ENCODE measurements at regions not wholly inside any gene's neighbourhood (a gene's known extent, or its start where the extent isn't known, plus 50 kb on each side); places are given as distances from the start of the nearest gene placed in this dataset.

DNA sequence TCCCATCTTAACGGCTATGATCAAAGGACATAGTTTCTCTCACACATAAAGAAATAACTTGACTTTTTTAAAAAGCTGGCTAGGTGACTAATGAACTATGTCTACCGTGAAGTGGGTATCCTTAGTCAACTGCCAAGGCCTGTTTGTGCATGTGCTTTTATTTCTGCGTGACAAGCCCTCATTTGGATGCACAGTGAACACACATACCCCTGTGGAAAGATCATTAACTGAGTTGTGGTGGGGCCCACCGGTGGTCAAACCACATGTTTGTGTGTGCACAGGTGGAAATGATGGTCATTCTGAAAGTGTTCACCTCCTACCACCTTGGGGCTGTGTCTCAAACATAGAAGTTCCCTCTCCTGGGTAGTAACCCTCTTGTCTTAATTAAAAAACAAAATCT lies 256.1 kb upstream of the SALL1 start:
- Mint-ChIP-seq H3K9me3 (no peaks in the 10 kb centered on the region), H3K36me3 (ENCODE audit: low read depth) (no peaks in the 10 kb centered on the region), H3K4me1 (ENCODE audit: low read depth) (peaks cover 51% of the 10 kb centered on the region), H3K27me3 (ENCODE audit: insufficient read depth) (peaks cover 3% of the 10 kb centered on the region), H3K4me3 (no peak overlapping the region), H3K27ac (no peak overlapping the region)
- no peak for DNase-seq
- TF ChIP-seq, protein P1, sequence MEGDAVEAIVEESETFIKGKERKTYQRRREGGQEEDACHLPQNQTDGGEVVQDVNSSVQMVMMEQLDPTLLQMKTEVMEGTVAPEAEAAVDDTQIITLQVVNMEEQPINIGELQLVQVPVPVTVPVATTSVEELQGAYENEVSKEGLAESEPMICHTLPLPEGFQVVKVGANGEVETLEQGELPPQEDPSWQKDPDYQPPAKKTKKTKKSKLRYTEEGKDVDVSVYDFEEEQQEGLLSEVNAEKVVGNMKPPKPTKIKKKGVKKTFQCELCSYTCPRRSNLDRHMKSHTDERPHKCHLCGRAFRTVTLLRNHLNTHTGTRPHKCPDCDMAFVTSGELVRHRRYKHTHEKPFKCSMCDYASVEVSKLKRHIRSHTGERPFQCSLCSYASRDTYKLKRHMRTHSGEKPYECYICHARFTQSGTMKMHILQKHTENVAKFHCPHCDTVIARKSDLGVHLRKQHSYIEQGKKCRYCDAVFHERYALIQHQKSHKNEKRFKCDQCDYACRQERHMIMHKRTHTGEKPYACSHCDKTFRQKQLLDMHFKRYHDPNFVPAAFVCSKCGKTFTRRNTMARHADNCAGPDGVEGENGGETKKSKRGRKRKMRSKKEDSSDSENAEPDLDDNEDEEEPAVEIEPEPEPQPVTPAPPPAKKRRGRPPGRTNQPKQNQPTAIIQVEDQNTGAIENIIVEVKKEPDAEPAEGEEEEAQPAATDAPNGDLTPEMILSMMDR (IDR thresholded peaks at IDR 0.05) = no peak

DNA sequence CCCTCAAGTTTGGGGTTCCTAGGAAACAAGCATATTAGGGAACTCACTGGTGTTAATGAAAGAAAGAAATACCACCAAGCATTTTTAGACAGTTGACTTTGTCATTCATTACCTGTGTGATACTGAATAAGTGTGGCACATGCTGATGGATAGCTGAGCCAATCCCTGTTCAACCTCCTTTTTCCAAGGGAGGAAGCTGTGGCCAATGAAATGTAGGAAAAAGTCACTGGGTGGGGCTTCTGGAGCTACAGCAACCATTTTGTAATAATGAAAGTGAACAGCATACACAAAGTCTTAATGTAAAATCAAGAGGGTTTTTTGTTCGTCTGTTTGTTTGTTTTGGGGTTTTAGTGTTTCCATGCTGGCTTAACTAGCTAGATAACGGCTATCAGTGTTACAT lies 254.3 kb upstream of the SALL1 start:
- peaks cover 9% of the 10 kb centered on the region; the same call in 1 of the 2 replicates for H3K36me3 Mint-ChIP-seq (ENCODE audit: low read depth)
- no peak for DNase-seq
- no peak overlapping the region for H3K4me3 Mint-ChIP-seq
- H3K27ac Mint-ChIP-seq = no peak overlapping the region
- no peaks in the 10 kb centered on the region; the same call in 1 of the 2 replicates for H3K27me3 Mint-ChIP-seq (ENCODE audit: insufficient read depth)
- H3K4me1 Mint-ChIP-seq (ENCODE audit: low read depth) = peaks cover 56% of the 10 kb centered on the region
- TF ChIP-seq, protein P1 (IDR thresholded peaks at IDR 0.05) = no peak
- H3K9me3 Mint-ChIP-seq = no peaks in the 10 kb centered on the region

DNA sequence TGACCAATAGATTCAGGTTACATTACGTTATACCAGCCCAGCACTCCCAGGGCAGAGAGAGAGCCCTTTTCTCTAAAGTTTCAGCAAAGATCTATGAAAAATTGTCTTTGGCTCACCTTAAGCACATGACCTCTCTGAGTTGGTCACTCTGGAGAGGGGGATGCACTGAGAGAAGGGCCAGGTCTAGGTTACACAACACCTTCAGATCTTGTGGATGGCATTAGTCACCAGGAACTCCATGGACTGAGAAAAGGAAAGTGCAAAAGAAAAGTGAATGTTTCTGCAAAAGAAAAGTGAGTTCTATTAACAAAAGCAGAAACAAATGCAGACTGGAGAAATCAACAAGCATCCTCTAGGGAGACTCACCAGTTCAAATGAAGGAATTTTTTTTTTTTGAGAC lies 253.3 kb upstream of the SALL1 start:
- H3K27ac Mint-ChIP-seq = no peak overlapping the region
- no peak for DNase-seq
- peaks cover 9% of the 10 kb centered on the region; the same call in 1 of the 2 replicates for H3K36me3 Mint-ChIP-seq (ENCODE audit: low read depth)
- H3K4me1 Mint-ChIP-seq (ENCODE audit: low read depth) = peaks cover 51% of the 10 kb centered on the region
- no peak overlapping the region for H3K4me3 Mint-ChIP-seq
- TF ChIP-seq, protein P1 (IDR thresholded peaks at IDR 0.05) = no peak
- no peaks in the 10 kb centered on the region; the same call in 1 of the 2 replicates for H3K27me3 Mint-ChIP-seq (ENCODE audit: insufficient read depth)
- H3K9me3 Mint-ChIP-seq = no peaks in the 10 kb centered on the region

DNA sequence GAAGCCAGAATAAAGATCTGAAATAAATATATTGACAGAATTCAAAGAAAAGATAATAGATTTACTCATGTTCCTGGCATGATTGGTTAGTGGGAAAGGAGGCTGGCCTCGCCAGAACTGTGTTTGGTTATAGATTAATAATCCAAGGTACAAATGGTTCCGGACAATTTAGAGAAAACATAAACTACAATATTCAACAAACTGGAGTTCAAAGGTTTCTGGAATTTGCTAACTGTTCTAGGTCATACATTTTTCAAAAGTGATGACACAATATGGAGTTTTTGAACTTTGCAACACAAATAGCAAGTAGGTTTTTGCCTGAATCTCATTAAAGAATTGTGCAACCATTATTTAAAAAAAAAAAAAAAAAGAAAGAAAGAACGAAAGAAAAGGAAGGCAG lies 251.7 kb upstream of the SALL1 start:
- H3K36me3 Mint-ChIP-seq (ENCODE audit: low read depth) = peaks cover 9% of the 10 kb centered on the region; the same call in 1 of the 2 replicates
- H3K27me3 Mint-ChIP-seq (ENCODE audit: insufficient read depth) = peaks cover 3% of the 10 kb centered on the region; the same call in 1 of the 2 replicates
- H3K27ac Mint-ChIP-seq = no peak overlapping the region
- DNase-seq = no peak
- no peaks in the 10 kb centered on the region for H3K9me3 Mint-ChIP-seq
- no peak overlapping the region for H3K4me3 Mint-ChIP-seq
- TF ChIP-seq, protein P1 (IDR thresholded peaks at IDR 0.05) = no peak
- H3K4me1 Mint-ChIP-seq (ENCODE audit: low read depth) = peaks cover 35% of the 10 kb centered on the region

DNA sequence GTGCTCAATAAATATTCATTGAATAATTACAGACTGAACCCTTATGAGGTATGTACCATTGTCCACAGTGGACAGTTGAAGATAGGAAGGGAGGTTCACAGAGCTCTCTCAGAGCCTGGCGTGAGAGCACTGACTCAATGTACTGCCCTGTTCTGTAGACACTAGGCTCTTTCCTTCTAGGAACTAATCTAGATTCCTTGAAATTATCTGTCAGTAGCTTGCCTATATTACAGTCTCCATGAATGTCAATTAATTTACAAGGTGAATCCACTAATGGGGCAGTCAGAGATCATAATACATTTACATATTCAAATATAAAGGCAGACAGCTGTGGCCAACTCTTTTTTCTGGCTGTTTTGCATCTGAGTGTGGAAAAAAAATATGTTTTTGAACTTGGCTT lies 251.2 kb upstream of the SALL1 start:
- DNase-seq = no peak
- Mint-ChIP-seq H3K4me1 (ENCODE audit: low read depth) (peaks cover 31% of the 10 kb centered on the region), H3K36me3 (ENCODE audit: low read depth) (peaks cover 9% of the 10 kb centered on the region; the same call in 1 of the 2 replicates), H3K27me3 (ENCODE audit: insufficient read depth) (peaks cover 3% of the 10 kb centered on the region; the same call in 1 of the 2 replicates), H3K4me3 (no peak overlapping the region), H3K9me3 (no peaks in the 10 kb centered on the region), H3K27ac (no peak overlapping the region)
- TF ChIP-seq, protein P1 (IDR thresholded peaks at IDR 0.05) = no peak

DNA sequence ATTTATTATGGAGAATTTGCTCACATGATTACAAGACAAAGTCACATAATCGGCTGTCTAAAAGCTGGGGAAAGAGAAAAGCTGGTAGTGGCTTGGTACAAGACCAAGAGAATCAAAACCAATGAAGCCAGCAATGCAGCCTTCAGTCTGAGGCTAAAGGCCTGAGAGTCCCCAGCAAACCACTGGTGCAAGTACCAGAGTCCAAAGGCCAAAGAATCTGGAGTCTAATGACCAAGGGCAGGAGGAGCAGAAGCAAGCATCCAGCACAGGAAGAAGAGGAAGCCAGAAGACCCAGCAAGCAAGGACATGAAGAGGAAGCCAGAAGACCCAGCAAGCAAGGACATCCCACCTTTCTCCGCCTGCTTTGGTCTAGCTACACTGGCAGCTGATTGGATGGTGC lies 250.6 kb upstream of the SALL1 start:
- DNase-seq = no peak
- H3K4me1 Mint-ChIP-seq (ENCODE audit: low read depth) = peaks cover 31% of the 10 kb centered on the region
- TF ChIP-seq, protein P1 (IDR thresholded peaks at IDR 0.05) = no peak
- H3K4me3 Mint-ChIP-seq = no peak overlapping the region
- peaks cover 3% of the 10 kb centered on the region; the same call in 1 of the 2 replicates for H3K27me3 Mint-ChIP-seq (ENCODE audit: insufficient read depth)
- no peaks in the 10 kb centered on the region for H3K9me3 Mint-ChIP-seq
- no peak overlapping the region for H3K27ac Mint-ChIP-seq
- peaks cover 9% of the 10 kb centered on the region; the same call in 1 of the 2 replicates for H3K36me3 Mint-ChIP-seq (ENCODE audit: low read depth)

Measured in HFFc6 (cell line).